HepG2 (cell line): ENCODE measurements at regions not wholly inside any gene's neighbourhood (a gene's known extent, or its start where the extent isn't known, plus 50 kb on each side); places are given as distances from the start of the nearest gene placed in this dataset.
"Not testable (repeated sequence)": the region's sequence is repeated elsewhere in the genome, so short reads cannot be mapped to it uniquely, and the experiment has no call there.

Experiments used
- ATAC-seq: fragments of 200-7000 bp; cut with Tn5 transposase; 3 replicates; pipeline ENCODE4 v1.9.1; 2020; ENCODE audit warnings: mild to moderate bottlenecking, moderate library complexity
- BruUV-seq: library from RNA; stranded (reverse); fragments of 400-500 nt; replicated peaks from 2 replicates; lab custom pipeline; 2021; lab: Mats Ljungman, UMichigan
- CTCF ChIA-PET: fragments of 300-600 bp; formaldehyde crosslinking; extraction: SDS; loops from one replicate; lab custom pipeline; 2021; ENCODE audit warnings: low total read pairs, inconsistent platforms, low intra/inter-chr PET ratio; lab: Yijun Ruan, JAX
- POLR2A ChIA-PET: fragments of 350-600 bp; sonication (Branson Sonifier 250); formaldehyde crosslinking; loops from one replicate; lab custom pipeline; 2020; ENCODE audit warnings: antibody characterized with exemption, inconsistent platforms; lab: Yijun Ruan, JAX
- DNase-seq: peaks from one replicate; pipeline ENCODE4 v3.0.0-alpha.2; 2015; ENCODE audit warnings: low spot score
- FAIRE-seq: peaks from 3 replicates; lab custom pipeline; 2011; peaks lifted over from hg19 to GRCh38; lab: Jason Lieb, UNC
- H2AFZ ChIP-seq: one replicate; pipeline ENCODE4 v1.6.1; 2011; ENCODE audit warnings: low read length, inconsistent platforms
- H3K27ac ChIP-seq: fragments of 300-600 bp; 3 replicates; pipeline ENCODE4 v1.8.0; 2011; ENCODE audit warnings: mixed run types, mild to moderate bottlenecking, mixed read lengths, low read length, inconsistent platforms; ENCODE audit not compliant: insufficient read depth; ENCODE audit errors: extremely low read length
- H3K27me3 ChIP-seq, 2 experiments: fragments of 200-600 bp in 1 of 2; 2 replicates in 1 of 2; 3 replicates in 1 of 2; pipeline versions ENCODE4 v1.6.0 to v1.8.0; 2011; ENCODE audit warnings: low read length in 2 of 2, mild to moderate bottlenecking in 2 of 2, moderate library complexity in 2 of 2, inconsistent platforms in 1 of 2; ENCODE audit not compliant: insufficient read depth in 2 of 2, control insufficient read depth in 1 of 2
- H3K36me3 ChIP-seq, 2 experiments: fragments of 200-600 bp in 1 of 2; replicated peaks in 1 of 2; 2 replicates in 1 of 2; 3 replicates in 1 of 2; pipeline versions ENCODE4 v1.5.1 to v1.8.0; 2011; ENCODE audit warnings: low read length in 2 of 2, inconsistent platforms in 1 of 2; ENCODE audit not compliant: insufficient read depth in 2 of 2, control insufficient read depth in 1 of 2
- H3K4me1 ChIP-seq: 2 replicates; pipeline ENCODE4 v1.5.1; 2012; ENCODE audit warnings: low read length, inconsistent platforms; ENCODE audit not compliant: insufficient read depth
- H3K4me2 ChIP-seq: 2 replicates; pipeline ENCODE4 v1.6.0; 2011; ENCODE audit warnings: low read depth, low read length, inconsistent platforms
- H3K4me3 ChIP-seq, 3 experiments: fragments of 200-600 bp in 1 of 3; sonication (generic), shearing (Covaris generic) in 1 of 3; replicated peaks in 1 of 3; 2 replicates each; pipeline ENCODE4 v1.5.1; 2011 to 2016; ENCODE audit warnings: low read length in 3 of 3, inconsistent platforms in 2 of 3, low read depth in 2 of 3, mild to moderate bottlenecking in 2 of 3, control low read depth in 1 of 3, mixed read lengths in 1 of 3; ENCODE audit not compliant: insufficient read depth in 1 of 3
- H3K79me2 ChIP-seq: one replicate; pipeline ENCODE4 v1.6.1; 2011; ENCODE audit warnings: low read length, inconsistent platforms; ENCODE audit not compliant: insufficient read depth
- H3K9ac ChIP-seq: 2 replicates; pipeline ENCODE4 v1.6.0; 2011; ENCODE audit warnings: mild to moderate bottlenecking, low read depth, low read length, inconsistent platforms; ENCODE audit not compliant: insufficient read depth
- H3K9me3 ChIP-seq: 2 replicates; pipeline ENCODE4 v1.5.1; 2012; ENCODE audit warnings: mild to moderate bottlenecking, low read length
- H4K20me1 ChIP-seq: 2 replicates; pipeline ENCODE4 v1.6.0; 2011; ENCODE audit warnings: inconsistent platforms, mild to moderate bottlenecking, low read length, moderate library complexity; ENCODE audit not compliant: insufficient read depth
- ATF7 ChIP-seq, 2 experiments: fragments of 450-650 bp in 1 of 2; sonication (generic) in 1 of 2; formaldehyde crosslinking in 1 of 2; IDR thresholded peaks; 2 replicates each; pipeline versions ENCODE4 v1.4.0 to v1.6.1; 2016 to 2020; ENCODE audit warnings: antibody characterized with exemption in 1 of 2, mild to moderate bottlenecking in 1 of 2, missing genetic modification reagents in 1 of 2
- CREB1 ChIP-seq, 2 experiments: fragments of 450-650 bp in 1 of 2; IDR thresholded peaks; 2 replicates each; pipeline ENCODE4 v1.6.1; 2016 to 2017; ENCODE audit warnings: control low read depth in 1 of 2, mild to moderate bottlenecking in 1 of 2, missing compliant biosample characterization in 1 of 2, missing genetic modification characterization in 1 of 2
- YEATS4 ChIP-seq: sonication (generic); formaldehyde crosslinking; IDR thresholded peaks from 2 replicates; pipeline ENCODE4 v1.4.0; 2020; ENCODE audit warnings: missing genetic modification reagents, borderline replicate concordance
- ZSCAN20 ChIP-seq: sonication (generic); formaldehyde crosslinking; IDR thresholded peaks from 2 replicates; pipeline ENCODE4 v1.4.0; 2020; ENCODE audit warnings: missing genetic modification reagents, mild to moderate bottlenecking, borderline replicate concordance
- WGBS: methylation state at CpG from one replicate; pipeline ENCODE4 v1.1.6; 2017; ENCODE audit warnings: low lambda C conversion rate; 5-methylcytosine and 5-hydroxymethylcytosine counted together
- in situ Hi-C: cut with HindIII; loops from 2 replicates; pipeline ENCODE4 v1.10.0; 2017; ENCODE audit warnings: low pct_unique_long_range_greater_than_20kb; ENCODE audit not compliant: extremely low pct_ligation_motif_present
- intact Hi-C: fragments of 100-400 bp; cut with micrococcal nuclease; formaldehyde crosslinking; loops from one replicate; pipeline ENCODE4 v1.10.0; 2022; ENCODE audit not compliant: unreplicated experiment

DNA sequence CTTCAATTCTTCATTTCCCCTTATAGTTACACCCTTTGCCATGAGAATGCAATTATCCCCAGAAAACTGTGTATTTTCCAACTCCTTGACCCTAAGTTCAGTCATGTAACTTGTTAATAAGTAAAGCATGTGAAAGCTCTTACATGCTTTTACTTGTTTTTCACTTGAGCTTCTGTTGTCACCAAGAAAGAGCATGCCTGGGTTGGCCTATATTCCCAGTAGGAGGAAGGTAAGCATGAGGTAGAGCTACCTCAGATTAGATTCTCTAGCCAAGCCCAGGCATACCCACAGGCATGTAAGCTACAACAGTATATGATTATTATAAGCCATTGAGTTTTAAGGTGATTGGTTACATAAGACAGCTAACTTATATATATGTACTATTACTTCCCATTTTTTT is 101.7 kb upstream of the SMLR1 start:
- Histone ChIP-seq H3K4me1 (no peaks in the 10 kb centered on the region), H3K4me2 (no peak overlapping the region), H2AFZ (no peak overlapping the region)
- DNase-seq: no peak
- intact Hi-C loops: no loop called here
- in situ Hi-C loops: no loop called here
- no peak for TF ChIP-seq ZSCAN20
- TF ChIP-seq YEATS4 (CRISPR knock-in tag): no peak
- TF ChIP-seq, all 625 proteins: peak for 0
- Histone ChIP-seq H4K20me1 (no peaks in the 10 kb centered on the region), H3K27ac (no peak overlapping the region), H3K36me3 (no peaks in the 10 kb centered on the region), H3K4me3 (no peak overlapping the region), H3K9me3 (no peaks in the 10 kb centered on the region), H3K27me3 (no peaks in the 10 kb centered on the region), H3K9ac (no peak overlapping the region), H3K79me2 (no peaks in the 10 kb centered on the region)
- no peak for FAIRE-seq
- POLR2A ChIA-PET: no interaction called here
- no TSS peak for BruUV-seq
- CTCF ChIA-PET: no interaction called here
- ATAC-seq: no peak

GRCh38 chr6:130728064-130728463 is 99.1 kb upstream of the SMLR1 start:
- DNase-seq; H3K79me2 ChIP-seq; H3K9ac ChIP-seq; H3K27ac ChIP-seq; BruUV-seq; in situ Hi-C loops; FAIRE-seq; ATAC-seq; H3K36me3 ChIP-seq; POLR2A ChIA-PET; CTCF ChIA-PET; H3K4me2 ChIP-seq; H3K4me1 ChIP-seq; H3K9me3 ChIP-seq; H2AFZ ChIP-seq; H3K27me3 ChIP-seq; H3K4me3 ChIP-seq; intact Hi-C loops; H4K20me1 ChIP-seq; TF ChIP-seq ATF7, CREB1 (CRISPR knock-in tag; IDR thresholded peaks at IDR 0.05): not testable (repeated sequence)
- peak; percentile 97 for TF ChIP-seq ATF7 (IDR thresholded peaks at IDR 0.05)
- peak; percentile 71 for TF ChIP-seq CREB1 (IDR thresholded peaks at IDR 0.05)
- 13% methylated on average over 2 of the region's 2 CpGs for WGBS
